ENCODE measurements at regions not wholly inside any gene's neighbourhood (a gene's known extent, or its start where the extent isn't known, plus 50 kb on each side); places are given as distances from the start of the nearest gene placed in this dataset.

GRCh38 chr4:152114562-152114961 lies 353.8 kb upstream of the GATB start:
- no peak for DNase-seq (ENCODE audit: low spot score)

- DNase-seq (ENCODE audit: low spot score) = no peak
Measured at GRCh38 chr4:152112887-152113286, 352.1 kb upstream of the GATB start.

GRCh38 chr4:152112190-152112589 lies 351.4 kb upstream of the GATB start:
- DNase-seq (ENCODE audit: low spot score) = no peak

- DNase-seq (ENCODE audit: low spot score) = no peak
Measured at GRCh38 chr4:152110780-152111179, 350.0 kb upstream of the GATB start.

- DNase-seq (ENCODE audit: low spot score) = no peak
Measured at GRCh38 chr4:152109531-152110509, 349.0 kb upstream of the GATB start.

- no peak for DNase-seq (ENCODE audit: low spot score)
Measured at GRCh38 chr4:152107736-152108500, 347.1 kb upstream of the GATB start.

GRCh38 chr4:152106781-152107321 lies 346.0 kb upstream of the GATB start:
- no peak for DNase-seq (ENCODE audit: low spot score)

GRCh38 chr4:152106113-152106763 lies 345.4 kb upstream of the GATB start:
- DNase-seq (ENCODE audit: low spot score) = no peak

- DNase-seq (ENCODE audit: low spot score) = no peak
Measured at GRCh38 chr4:152104901-152105357, 344.1 kb upstream of the GATB start.

- no peak for DNase-seq (ENCODE audit: low spot score)
Measured at GRCh38 chr4:152104356-152104755, 343.5 kb upstream of the GATB start.

- no peak for DNase-seq (ENCODE audit: low spot score)
Measured at GRCh38 chr4:152103181-152103901, 342.5 kb upstream of the GATB start.

GRCh38 chr4:152102436-152103000 lies 341.7 kb upstream of the GATB start:
- no peak for DNase-seq (ENCODE audit: low spot score)

- no peak for DNase-seq (ENCODE audit: low spot score)
Measured at GRCh38 chr4:152101556-152102435, 341.0 kb upstream of the GATB start.

GRCh38 chr4:152100379-152101201 lies 339.8 kb upstream of the GATB start:
- no peak for DNase-seq (ENCODE audit: low spot score)

GRCh38 chr4:152099981-152100378 lies 339.2 kb upstream of the GATB start:
- no peak for DNase-seq (ENCODE audit: low spot score)

GRCh38 chr4:152099555-152099954 lies 338.7 kb upstream of the GATB start:
- no peak for DNase-seq (ENCODE audit: low spot score)

- no peak for DNase-seq (ENCODE audit: low spot score)
Measured at GRCh38 chr4:152099061-152099425, 338.2 kb upstream of the GATB start.

- no peak for DNase-seq (ENCODE audit: low spot score)
Measured at GRCh38 chr4:152098365-152099060, 337.7 kb upstream of the GATB start.
